Middle frontal gyrus (tissue), 1 donor: ENCODE measurements at regions not wholly inside any gene's neighbourhood (a gene's known extent, or its start where the extent isn't known, plus 50 kb on each side); places are given as distances from the start of the nearest gene placed in this dataset.

Experiments used
- DNase-seq: peaks from one replicate; pipeline ENCODE4 v3.0.0-alpha.2; 2015; ENCODE audit warnings: low spot score; ENCODE audit errors: extremely low spot score

DNA sequence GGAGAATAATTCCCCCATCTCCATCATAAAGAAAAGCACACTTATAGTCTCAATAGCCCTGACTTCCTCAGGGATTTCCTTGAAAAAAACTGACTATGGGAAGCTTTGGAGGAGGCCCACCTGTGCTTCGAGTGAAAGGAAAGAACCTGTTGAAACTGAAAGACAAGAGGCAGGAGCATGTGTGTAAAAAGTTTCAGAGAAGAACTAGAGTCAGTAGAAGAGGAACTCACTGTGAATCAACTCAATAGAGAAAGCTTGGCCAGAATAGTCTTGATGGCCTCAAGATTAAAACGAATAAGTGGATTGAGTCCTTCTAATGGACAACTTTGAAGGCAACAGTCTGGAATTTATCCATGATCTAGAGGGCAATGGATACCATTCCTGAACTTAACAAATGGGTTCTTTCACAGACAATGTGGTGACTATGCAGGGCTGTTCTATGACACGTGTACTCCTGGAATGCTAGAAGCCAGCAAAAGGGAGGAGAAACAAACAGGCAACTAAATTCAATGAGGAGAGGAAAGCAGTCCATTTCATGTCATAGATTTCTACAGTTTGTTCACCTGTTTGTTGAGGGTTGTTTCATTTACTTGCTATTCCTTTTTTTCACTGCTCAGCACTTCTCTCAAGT, 442.3 kb downstream of the GRB14 start:
- DNase-seq = no peak

DNA sequence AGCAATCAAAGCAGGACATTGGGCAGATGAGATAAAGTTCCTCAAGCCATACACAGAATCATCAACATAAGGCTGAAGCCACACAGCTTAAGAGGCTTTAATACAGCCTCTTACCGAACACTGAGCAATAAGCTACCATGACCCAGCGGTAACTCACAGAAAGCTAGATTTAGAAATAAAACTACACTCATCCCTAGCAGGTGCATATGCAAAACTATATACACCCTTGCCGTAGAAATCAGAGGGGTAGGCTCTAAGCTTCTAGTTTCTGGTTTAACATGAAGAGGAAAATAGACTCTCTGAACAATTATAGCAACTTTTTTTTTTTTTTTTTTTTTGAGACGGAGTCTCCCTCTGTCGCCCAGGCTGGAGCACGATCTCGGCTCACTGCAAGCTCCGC, 428.8 kb upstream of the FIGN start:
- no peak for DNase-seq

DNA sequence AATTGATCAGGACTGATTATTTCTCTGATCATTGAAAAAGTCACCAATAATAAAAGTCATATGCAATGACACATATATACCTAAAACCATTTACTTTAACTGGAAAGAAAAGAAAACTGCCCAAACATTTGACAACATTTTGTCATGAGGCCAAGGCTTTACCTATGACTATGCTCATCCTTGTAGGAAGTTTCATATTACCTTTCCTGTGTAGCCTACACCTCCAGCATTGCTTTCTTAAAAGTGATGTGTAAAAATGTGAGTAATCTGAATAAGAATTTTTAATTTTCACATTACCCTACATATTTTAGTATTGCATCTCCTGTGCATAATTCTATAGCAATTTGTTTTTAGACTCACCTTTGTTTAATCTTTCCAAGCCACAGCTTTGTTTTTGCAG, 419.8 kb upstream of the FIGN start:
- DNase-seq = no peak

DNA sequence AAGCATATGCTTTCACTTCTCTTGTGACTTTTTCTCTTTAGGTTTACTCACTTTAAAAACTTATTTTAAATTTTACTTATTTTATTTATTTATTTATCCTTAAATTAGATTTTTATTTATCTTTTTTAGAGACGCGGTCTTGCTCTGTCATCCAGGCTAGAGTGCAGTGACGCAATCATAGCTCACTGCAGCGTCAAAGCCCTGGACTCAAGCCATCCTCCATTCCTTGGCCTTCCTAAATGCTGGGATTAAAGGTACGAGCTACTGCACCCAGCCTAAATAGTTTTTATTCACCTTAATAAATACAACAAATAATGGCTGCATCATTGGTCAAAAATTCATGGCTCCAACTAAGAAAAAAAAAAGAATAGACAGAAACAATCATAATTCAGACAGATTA, 415.7 kb upstream of the FIGN start:
- DNase-seq = no peak

DNA sequence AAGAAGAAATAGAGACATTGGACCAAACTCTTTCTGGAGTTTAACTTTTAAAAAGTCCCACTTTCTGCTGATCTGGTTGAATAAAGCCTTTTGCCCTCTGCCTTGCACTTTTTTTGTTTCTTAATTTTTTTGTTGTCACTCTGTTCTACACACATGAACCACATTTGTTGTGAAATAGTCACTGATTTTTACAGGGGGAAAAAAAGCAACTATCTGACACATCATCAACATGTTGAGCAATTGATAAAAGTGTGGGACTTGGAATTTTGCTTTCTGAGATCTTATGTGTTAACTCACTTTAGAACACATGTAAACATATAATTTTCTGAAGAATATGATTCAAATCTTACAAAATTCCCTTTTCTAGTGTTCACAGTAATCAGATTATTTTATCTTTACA, 414.8 kb upstream of the FIGN start:
- DNase-seq = no peak

DNA sequence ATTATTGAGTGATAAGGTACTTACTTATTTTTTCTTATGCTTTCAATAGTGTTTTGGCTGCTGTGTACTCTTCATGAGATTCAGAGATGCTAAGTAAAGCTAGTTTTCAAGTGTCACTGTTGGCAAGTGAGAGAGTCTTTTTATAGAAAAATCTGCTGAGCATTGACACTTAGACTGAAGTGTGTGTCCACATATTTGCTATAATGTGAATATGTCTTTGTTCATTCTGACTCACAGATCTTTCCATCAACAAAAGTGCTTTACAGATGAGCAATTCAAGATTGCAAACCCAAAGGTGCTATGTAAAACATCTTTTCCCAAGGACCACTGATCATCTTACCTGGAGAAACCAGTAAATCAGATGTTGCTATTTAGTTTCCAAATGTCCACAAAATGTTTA, 410.6 kb upstream of the FIGN start:
- DNase-seq = no peak

DNA sequence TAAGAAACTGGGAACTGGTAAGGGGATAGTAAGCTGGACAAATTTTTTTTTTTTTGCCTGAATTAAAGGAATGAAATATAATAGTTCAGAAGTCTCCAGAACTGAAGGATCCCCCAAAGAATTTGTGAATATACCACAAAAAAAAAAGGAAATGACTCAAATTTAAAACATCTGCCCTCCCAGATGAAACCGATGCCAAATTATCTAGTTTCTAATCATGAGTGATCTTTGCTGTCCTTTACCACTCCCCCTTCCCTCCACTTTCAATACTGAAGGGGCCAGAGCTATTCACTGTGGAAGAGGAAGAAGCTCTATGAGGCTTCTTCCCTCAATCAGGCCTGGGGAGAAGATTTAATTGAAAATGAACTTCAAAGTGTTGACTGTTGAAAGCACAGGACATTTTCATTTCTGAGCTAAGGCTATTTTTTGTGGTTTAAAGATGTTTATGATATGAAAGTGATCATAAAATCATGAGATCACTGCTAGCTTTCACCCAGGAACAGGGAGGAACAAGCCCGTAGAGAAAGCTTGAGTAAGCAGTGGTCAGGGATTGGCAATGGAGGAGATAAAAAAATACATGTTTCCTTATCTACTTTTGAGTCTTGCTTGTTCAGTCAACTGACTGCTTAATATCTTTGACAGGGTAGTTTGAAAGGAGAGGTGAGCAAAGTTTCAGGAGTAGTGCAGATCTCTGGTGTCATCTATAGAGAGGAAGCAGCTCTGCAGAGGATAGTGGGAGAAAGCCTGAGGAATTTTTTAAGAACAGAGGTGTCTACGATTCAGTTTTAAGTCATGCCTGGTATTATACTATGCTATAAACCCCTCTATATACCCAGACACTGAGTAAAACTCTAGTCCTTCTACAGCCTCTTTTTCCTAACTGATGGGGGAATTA, 409.5 kb upstream of the FIGN start:
- no peak for DNase-seq

DNA sequence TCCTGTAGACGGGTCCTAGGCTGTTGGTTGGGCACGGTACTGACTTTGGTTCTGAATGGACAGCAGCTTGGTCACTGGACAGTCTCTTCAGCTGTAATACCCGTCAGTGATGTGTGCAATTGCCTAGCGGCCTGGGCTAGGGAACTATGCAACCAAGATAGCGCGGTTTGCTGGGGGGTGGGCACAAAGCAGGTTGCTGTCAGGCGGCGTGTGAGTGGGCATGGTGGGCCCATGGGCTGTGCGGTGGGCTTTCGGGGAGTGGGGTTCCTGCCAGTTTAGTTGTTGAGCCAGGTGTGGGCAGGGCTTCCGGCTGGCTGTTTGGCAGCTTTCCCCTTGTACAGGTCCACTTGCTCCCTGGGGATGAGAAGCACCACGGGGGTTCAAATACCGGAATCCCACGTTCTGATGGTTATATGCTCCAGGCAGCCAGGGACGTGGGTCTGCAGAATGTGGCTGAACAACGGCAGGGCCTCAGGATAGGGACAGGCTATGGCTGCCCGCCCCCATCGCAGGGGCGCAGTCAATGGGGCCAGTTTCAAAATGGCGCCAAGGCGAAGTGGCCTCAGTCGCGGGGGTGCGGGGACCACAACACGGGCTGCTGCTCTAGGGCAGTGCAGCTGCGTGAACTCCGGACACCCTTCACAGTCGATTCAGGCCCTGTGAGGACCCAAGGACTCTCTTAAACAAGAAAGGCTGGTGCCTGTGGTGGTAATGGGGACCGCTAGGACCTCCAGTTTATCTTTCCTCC, 407.5 kb upstream of the FIGN start:
- DNase-seq = no peak

DNA sequence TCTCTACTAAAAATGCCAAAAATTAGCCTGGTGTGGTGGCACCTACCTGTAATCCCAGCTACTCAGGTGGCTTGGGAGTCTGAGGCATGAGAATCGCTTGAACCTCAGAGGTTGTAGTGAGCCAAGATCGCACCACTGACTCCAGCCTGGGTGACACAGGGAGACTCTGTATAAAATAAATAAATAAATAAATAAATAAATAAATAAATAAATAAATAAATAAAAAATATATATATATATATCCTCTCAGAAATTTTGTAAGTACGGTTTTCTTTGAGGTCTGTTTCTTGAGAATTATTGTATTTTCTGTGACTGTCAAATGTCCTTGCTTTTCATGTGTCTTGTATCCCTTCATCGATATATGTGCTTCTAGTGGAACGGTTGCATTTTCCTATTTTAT, 406.9 kb upstream of the FIGN start:
- no peak for DNase-seq

DNA sequence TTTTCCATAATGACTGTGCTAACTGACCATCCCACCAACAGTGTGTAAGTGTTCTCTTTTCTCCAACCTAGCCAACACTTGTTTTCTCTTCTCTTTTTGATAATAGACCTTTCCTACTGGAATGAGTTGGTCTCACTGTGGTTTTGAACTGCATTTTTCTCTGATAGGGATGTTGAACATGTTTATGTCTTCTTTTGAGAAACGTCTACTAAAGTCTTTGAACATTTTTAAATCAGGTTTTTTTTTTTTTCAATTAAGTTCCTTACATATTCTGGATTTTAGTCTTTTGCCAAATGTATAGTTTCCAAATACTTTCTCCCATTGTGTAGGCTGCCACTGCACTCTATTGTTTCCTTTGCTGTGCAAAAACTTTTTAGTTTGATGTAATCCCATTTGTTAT, 405.5 kb upstream of the FIGN start:
- DNase-seq = no peak

DNA sequence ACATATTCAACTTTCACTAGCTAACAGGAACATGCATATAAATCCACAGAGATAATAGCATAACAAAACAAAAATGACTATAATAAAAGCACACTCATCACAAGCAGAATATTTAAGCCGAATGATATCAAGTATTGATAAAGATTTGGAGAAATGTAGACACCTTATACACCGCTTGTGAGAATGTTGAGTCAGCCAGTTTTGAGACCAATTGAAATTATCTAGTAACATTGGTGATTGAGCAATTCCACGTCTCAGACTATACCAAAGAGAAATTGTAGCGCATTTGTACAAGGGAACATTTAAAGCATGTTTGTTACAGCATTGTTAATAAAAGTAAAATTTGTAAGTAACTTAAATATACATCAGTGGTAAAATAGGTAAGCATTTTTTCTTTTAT, 402.9 kb upstream of the FIGN start:
- no peak for DNase-seq

DNA sequence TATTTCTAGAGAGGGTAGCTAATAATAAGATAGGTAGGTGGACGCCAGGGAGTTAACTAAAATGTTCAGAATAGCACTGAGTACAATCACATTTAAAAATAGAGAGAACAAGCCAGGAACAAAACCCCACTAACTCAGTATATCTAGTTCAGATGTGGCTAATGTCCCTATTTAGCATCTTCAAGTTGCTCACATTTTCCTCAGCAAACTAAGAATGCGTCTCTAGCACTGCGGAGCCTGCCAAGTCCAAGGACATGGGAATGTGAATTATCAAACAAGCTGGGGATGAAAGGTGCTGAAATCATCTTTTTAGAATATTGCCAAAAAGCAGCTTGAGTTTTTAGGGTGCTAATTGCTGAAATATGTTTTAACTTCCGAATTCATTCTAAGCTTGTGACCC, 398.5 kb upstream of the FIGN start:
- DNase-seq = peak; percentile 13

DNA sequence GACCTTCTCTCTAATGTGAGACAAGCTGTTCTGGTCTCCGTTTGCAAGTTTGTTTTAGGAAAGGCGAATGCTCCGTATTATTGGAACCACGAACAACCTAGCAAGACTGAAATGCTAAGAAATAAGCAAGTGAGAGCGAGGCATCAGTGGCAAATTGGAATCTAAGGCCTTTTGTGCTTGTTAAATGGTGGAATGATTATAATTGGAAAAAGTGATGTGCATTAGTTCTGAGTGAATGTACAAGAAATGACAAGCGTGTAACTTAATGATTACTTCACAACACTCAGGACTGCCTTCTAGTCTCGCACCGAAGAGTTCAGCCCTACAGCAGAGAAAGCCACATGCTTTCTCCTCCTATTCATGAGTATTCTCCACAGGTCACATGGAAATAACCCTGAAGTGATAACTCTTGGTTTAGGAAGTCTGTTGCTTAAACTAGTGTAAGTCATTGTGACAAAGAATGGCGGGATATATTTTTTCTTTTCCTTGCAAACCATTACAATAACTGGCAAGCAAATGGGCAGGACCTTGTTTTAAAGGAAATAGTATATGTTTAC, 392.2 kb upstream of the FIGN start:
- no peak for DNase-seq

DNA sequence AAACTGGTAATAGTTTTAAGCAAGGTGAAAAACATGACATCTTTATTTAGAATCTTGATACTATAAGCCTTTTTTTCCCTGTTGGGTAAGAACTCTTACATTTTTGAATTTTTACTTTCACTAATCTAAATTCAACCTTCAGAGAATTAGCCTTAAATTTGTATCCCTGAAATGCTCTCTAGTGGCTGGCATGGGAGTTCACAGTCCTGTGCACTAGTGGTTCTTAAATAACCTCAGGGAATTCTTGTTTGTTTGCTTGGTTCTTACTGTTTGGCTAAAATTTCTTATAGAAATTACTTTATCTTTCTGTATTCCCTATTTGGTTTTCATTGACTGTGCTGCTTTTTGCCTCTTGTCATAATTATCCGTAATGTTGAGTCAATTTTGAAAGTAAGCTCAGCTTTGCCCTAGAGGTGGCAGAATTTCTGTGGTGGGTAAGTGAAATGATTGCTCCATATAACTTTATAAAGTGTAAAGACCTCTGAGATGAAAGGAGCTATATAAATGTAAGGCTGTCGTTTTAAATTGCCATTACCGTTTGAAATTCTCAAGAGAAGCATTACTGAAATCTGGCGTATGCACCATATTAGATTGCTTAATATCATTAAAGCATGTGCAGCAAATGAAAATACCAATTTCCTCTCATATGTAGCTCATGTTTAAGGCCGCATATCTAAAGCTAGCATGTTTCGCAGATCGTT, 391.3 kb upstream of the FIGN start:
- no peak for DNase-seq

DNA sequence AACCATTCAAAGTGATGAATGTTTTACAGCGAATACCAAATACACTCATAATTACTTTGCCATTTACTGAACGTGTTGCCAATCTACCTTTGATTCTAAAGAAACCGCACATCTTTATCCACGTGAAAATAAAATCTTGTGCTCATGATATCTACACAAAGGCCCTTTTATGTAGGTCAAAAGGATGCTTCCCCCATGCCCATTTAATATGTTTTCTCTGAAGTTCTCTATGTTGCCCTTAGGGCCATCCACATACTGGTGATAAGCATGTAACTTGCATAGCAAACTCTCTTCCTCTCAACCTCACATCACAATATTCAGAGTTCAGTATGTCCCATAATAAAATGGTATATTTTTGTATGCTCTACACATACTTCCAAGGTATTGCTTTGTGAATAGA, 380.0 kb upstream of the FIGN start:
- no peak for DNase-seq

DNA sequence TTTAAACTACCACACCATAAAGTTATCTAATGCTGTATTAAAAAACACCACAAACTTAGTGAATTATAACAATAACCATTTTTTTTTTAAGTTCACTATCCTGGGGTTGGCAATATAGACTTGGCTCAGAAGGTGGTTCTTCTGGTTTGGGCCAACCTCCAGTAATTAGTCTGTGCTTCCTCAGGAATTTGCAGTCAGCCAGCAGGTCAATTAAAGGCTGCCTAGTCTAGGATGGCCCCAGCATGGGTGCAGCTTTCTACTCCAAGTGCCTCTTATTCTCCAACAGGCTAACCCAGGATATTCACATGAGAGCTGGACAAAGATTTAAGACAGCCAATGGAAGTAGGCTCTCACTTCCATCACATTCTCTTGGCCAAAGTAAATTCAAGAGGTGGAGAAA, 379.1 kb upstream of the FIGN start:
- no peak for DNase-seq

DNA sequence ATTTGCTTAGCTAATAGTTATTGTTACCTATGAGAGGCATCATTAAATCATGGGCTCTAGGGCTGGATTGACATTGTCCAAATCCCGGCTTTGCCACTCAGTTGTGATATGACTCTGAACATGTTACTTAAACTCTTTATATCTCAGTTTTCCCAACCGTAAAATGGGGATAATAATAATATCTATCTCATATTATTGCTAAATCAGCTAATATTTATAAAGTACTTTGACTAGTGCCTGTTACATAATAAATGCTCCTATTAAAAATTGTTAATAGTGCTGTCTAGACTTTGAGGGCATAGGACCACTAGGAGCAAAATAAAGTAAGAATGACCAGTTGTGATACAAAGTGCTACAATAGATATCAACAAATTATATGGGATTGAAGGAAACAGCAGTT, 376.3 kb upstream of the FIGN start:
- no peak for DNase-seq

DNA sequence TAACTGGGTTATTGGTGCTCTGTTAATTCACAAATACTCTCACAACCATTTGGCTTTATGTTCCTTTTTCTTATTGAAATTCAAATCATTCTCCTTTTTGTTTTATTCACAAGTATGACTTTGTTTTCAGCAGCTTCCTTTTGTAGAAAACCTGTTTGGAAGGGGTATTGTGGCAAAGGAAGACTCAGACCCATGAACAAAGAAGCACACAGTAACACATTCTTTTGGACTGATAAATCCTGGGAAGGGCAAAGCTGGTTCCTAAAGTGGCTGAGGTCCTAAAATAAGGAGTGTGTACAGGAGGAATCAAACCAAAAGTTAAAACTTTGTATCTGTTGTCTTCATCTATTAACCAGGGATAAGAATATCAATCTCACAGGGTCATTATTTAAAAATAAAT, 374.7 kb upstream of the FIGN start:
- DNase-seq = no peak

DNA sequence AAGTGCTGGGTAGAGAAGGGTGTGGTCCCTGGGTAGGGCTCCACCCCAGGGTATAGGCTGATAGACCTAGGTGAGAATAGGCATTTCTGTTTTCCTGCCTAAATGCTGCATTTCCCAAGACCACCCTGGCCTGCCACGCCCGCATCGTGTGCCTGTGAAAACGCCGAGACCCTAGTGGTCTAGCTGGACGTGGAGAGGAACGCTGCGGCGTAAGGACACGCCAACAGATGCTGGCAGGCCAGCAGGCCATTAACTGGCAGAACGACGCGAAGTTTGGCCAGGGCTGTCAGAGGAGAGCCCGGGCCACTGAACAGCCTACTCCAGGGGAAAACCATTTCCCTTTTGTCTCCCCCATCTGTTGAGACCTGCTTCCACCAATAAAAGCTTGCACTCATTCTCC, 373.2 kb upstream of the FIGN start:
- DNase-seq = no peak

DNA sequence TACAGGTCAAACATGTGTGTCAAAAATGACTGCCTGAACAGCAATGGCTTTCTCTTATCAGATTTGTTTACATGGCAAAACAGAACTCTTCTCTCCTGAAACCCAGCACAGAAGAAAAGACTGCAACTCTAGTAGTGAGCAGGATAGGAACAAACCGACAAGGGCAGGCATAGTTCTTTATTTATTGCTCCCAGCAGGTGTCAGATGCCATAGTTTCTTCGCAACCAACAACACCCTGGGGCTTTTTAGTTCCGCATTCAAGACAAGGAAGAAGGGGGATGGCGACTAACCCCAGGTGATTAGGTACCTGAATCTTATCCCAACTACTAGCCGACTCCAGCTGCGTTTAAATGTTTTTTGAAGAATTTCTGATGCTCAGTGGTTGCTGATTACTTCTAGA, 367.5 kb upstream of the FIGN start:
- no peak for DNase-seq

DNA sequence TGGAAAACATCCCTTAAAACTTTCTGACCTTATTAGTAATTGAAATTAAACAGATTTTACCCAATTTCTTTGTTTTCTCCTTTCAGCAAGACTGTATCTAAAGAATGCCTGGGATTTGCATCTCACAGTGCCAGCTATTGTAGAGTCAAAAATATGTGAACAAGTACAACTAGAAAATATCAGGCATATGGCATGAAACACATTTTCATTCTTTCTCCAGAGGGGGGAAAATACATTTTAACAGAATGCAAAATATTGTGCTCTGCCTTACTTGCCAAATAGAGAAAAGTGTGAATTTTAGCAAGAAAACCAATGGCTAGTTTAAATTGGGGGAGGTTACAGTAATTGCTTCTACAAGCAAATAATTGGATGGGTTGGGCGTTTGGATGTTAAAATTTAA, 366.6 kb upstream of the FIGN start:
- no peak for DNase-seq

DNA sequence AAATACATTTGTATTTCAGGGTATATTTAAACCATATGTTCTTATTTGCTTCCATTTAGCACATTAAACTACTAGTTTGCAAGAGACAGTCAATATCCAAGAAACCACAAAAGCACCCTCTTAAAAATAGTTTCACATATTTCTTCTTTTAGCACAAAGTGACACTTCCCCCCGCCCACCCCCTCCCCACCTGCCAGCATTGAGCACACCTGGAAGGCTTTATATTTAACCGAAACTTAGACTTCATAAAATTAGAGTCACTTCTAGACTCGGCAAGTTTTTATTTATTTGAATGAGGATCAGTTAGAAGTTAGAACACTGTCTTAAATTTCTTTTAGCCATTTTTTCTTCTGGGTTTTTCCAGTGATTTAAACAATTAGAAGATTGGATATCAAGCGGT, 355.9 kb upstream of the FIGN start:
- DNase-seq = no peak
